Endothelial cell of umbilical vein (primary cell): ENCODE measurements at regions not wholly inside any gene's neighbourhood (a gene's known extent, or its start where the extent isn't known, plus 50 kb on each side); places are given as distances from the start of the nearest gene placed in this dataset.

Experiments
- BruUV-seq: library from RNA; stranded (reverse); fragments of 400-500 nt; replicated peaks from 2 replicates; lab custom pipeline; 2021; lab: Mats Ljungman, UMichigan
- CTCF ChIA-PET: fragments of 300-600, 350-600 bp; sonication (Branson Sonifier 250); formaldehyde crosslinking; loops from one replicate; lab custom pipeline; 2021; ENCODE audit warnings: antibody characterized with exemption, inconsistent platforms; lab: Charles Lee
- POLR2A ChIA-PET: fragments of 300-600, 350-600 bp; sonication (Branson Sonifier 250); formaldehyde crosslinking; loops from one replicate; lab custom pipeline; 2021; ENCODE audit warnings: antibody characterized with exemption, inconsistent platforms; lab: Charles Lee
- DNase-seq: peaks from one replicate; pipeline ENCODE4 v3.0.0-alpha.2; 2011; ENCODE audit warnings: low read depth, low spot score
- FAIRE-seq: peaks from 2 replicates; lab custom pipeline; 2011; peaks lifted over from hg19 to GRCh38; lab: Jason Lieb, UNC
- H2AFZ ChIP-seq: 2 replicates; pipeline ENCODE4 v1.6.0; 2012; ENCODE audit warnings: low read depth, low read length, control low read depth, inconsistent platforms
- H3K27ac ChIP-seq: 2 replicates; pipeline ENCODE4 v1.5.1; 2011; ENCODE audit warnings: low read depth, mild to moderate bottlenecking, control low read depth, low read length, moderate library complexity; ENCODE audit not compliant: insufficient read depth
- H3K27me3 ChIP-seq, 2 experiments: 2 replicates each; pipeline versions ENCODE4 v1.6.0 to v1.6.1; 2011; ENCODE audit warnings: low read length in 2 of 2, mixed read lengths in 1 of 2; ENCODE audit not compliant: control insufficient read depth in 2 of 2, insufficient read depth in 2 of 2
- H3K36me3 ChIP-seq, 2 experiments: 2 replicates in 1 of 2; 3 replicates in 1 of 2; pipeline ENCODE4 v1.5.1; 2011; ENCODE audit warnings: low read length in 2 of 2, mild to moderate bottlenecking in 1 of 2, moderate library complexity in 1 of 2; ENCODE audit not compliant: control insufficient read depth in 2 of 2, insufficient read depth in 2 of 2; ENCODE audit errors: extremely low read depth in 1 of 2
- H3K4me1 ChIP-seq: 3 replicates; pipeline ENCODE4 v1.5.1; 2011; ENCODE audit warnings: mild to moderate bottlenecking, low read length; ENCODE audit not compliant: control insufficient read depth, insufficient read depth; ENCODE audit errors: extremely low read depth
- H3K4me2 ChIP-seq: 2 replicates; pipeline ENCODE4 v1.6.1; 2011; ENCODE audit warnings: low read length, control low read depth, mixed read lengths; ENCODE audit not compliant: insufficient read depth
- H3K4me3 ChIP-seq, 3 experiments: fragments of 200-600 bp in 1 of 3; sonication (generic), shearing (Covaris generic) in 1 of 3; replicated peaks in 1 of 3; 2 replicates each; pipeline ENCODE4 v1.5.1; 2011 to 2016; ENCODE audit warnings: control low read depth in 3 of 3, low read length in 3 of 3, mild to moderate bottlenecking in 2 of 3, inconsistent platforms in 1 of 3, low read depth in 1 of 3, moderate library complexity in 1 of 3; ENCODE audit not compliant: insufficient read depth in 1 of 3
- H3K79me2 ChIP-seq: 2 replicates; pipeline ENCODE4 v1.6.0; 2012; ENCODE audit warnings: low read length, inconsistent platforms; ENCODE audit not compliant: control insufficient read depth, insufficient read depth
- H3K9ac ChIP-seq: replicated peaks from 2 replicates; pipeline ENCODE3; 2011; ENCODE audit warnings: low read length, control low read depth; ENCODE audit not compliant: insufficient read depth; ENCODE audit errors: extremely low read depth
- H3K9me1 ChIP-seq: replicated peaks from 3 replicates; pipeline ENCODE4 v1.6.0; 2011; ENCODE audit warnings: mild to moderate bottlenecking, low read length; ENCODE audit not compliant: control insufficient read depth, insufficient read depth; ENCODE audit errors: extremely low read depth
- H3K9me3 ChIP-seq: replicated peaks from 2 replicates; pipeline ENCODE4 v1.5.1; 2012; ENCODE audit warnings: low read length, inconsistent platforms; ENCODE audit not compliant: control insufficient read depth, insufficient read depth
- H4K20me1 ChIP-seq: replicated peaks from 2 replicates; pipeline ENCODE3; 2011; ENCODE audit warnings: mild to moderate bottlenecking, low read length; ENCODE audit not compliant: control insufficient read depth, insufficient read depth; ENCODE audit errors: extremely low read depth
- CTCF ChIP-seq, 2 donors: IDR thresholded peaks; 1 replicate in 1 of 2; 2 replicates in 1 of 2; pipeline ENCODE4 v1.5.1; 2011; ENCODE audit warnings: low read length in 2 of 2, mild to moderate bottlenecking in 2 of 2, moderate library complexity in 2 of 2, control low read depth in 1 of 2, inconsistent platforms in 1 of 2, low read depth in 1 of 2; ENCODE audit not compliant: insufficient read depth in 1 of 2; ENCODE audit errors: extremely low read depth in 1 of 2
- EZH2 ChIP-seq: IDR thresholded peaks from 2 replicates; pipeline ENCODE4 v1.6.1; 2012; ENCODE audit warnings: borderline replicate concordance, low read depth, mild to moderate bottlenecking, moderate library complexity, low read length, inconsistent platforms; ENCODE audit not compliant: severe bottlenecking
- FOS ChIP-seq: IDR thresholded peaks from 2 replicates; pipeline ENCODE4 v1.6.1; 2011; ENCODE audit warnings: mild to moderate bottlenecking, low read length, moderate library complexity, borderline replicate concordance; ENCODE audit not compliant: insufficient read depth
- GATA2 ChIP-seq: IDR thresholded peaks from 2 replicates; pipeline ENCODE4 v1.7.0; 2011; ENCODE audit warnings: low read depth, mild to moderate bottlenecking, moderate library complexity, mixed read lengths, low read length; ENCODE audit not compliant: insufficient read length, insufficient read depth
- JUN ChIP-seq: IDR thresholded peaks from 2 replicates; pipeline ENCODE4 v1.6.1; 2011; ENCODE audit warnings: borderline replicate concordance, low read depth; ENCODE audit not compliant: insufficient read length, insufficient read depth
- MAX ChIP-seq: IDR thresholded peaks from 2 replicates; pipeline ENCODE4 v1.6.1; 2011; ENCODE audit not compliant: insufficient read depth, insufficient read length
- MYC ChIP-seq: IDR thresholded peaks from one replicate; pipeline ENCODE4 v1.6.1; 2011; ENCODE audit warnings: mild to moderate bottlenecking, low read depth, low read length
- POLR2A ChIP-seq: IDR thresholded peaks from 2 replicates; pipeline ENCODE4 v1.6.1; 2012; ENCODE audit warnings: low read depth, mild to moderate bottlenecking, control low read depth, low read length
- POLR2AphosphoS5 ChIP-seq: IDR thresholded peaks from 2 replicates; pipeline ENCODE4 v1.6.1; 2012; ENCODE audit warnings: low read depth, mild to moderate bottlenecking, control low read depth, low read length, moderate library complexity; ENCODE audit not compliant: insufficient read depth
- dilution Hi-C: fragments of 300-500 bp; cut with MboI; formaldehyde crosslinking; loops from one replicate; pipeline ENCODE4 v1.15.0; 2019; ENCODE audit warnings: low sequenced_read_pairs; ENCODE audit not compliant: extremely low pct_ligation_motif_present
- intact Hi-C: fragments of 100-400 bp; cut with micrococcal nuclease; formaldehyde crosslinking; loops from one replicate; pipeline ENCODE4 v1.10.0; 2022

- POLR2A ChIA-PET, result no interaction called here
- dilution Hi-C loops (no loop called here), intact Hi-C loops (no loop called here)
- no peak overlapping the region for H3K9ac ChIP-seq
- no peaks in the 10 kb centered on the region for H3K27me3 ChIP-seq
- H3K9me3 ChIP-seq, result no peaks in the 10 kb centered on the region
- H3K4me2 ChIP-seq, result no peak overlapping the region
- TF ChIP-seq POLR2AphosphoS5, result no peak
- no peak for TF ChIP-seq JUN
- no peak for TF ChIP-seq MYC
- TF ChIP-seq GATA2, result no peak
- TF ChIP-seq CTCF (IDR thresholded peaks at IDR 0.05; ENCODE audit: extremely low read depth in 1 of 2, insufficient read depth in 1 of 2, low read depth in 1 of 2, low read length in 2 of 2), result no peak
- no peak for TF ChIP-seq FOS
- TF ChIP-seq POLR2A, result no peak
- no peak for TF ChIP-seq MAX
- TF ChIP-seq EZH2, result no peak
- no peaks in the 10 kb centered on the region for H3K4me1 ChIP-seq
- no peaks in the 10 kb centered on the region for H3K9me1 ChIP-seq
- H4K20me1 ChIP-seq, result no peaks in the 10 kb centered on the region
- CTCF ChIA-PET, result no interaction called here
- H3K79me2 ChIP-seq, result no peaks in the 10 kb centered on the region
- no peak overlapping the region for H3K27ac ChIP-seq
- no peaks in the 10 kb centered on the region for H3K36me3 ChIP-seq
- BruUV-seq, result no TSS peak
- no peak for DNase-seq
- no peak overlapping the region for H2AFZ ChIP-seq
- FAIRE-seq, result no peak
- H3K4me3 ChIP-seq, result no peak overlapping the region
Observed at GRCh38 chr7:10571759-10572158, 401.9 kb upstream of the PHF14 start.
